Glomerular endothelial cell (primary cell): ENCODE measurements at regions not wholly inside any gene's neighbourhood (a gene's known extent, or its start where the extent isn't known, plus 50 kb on each side); places are given as distances from the start of the nearest gene placed in this dataset.

Experiments
- DNase-seq: peaks from one replicate; pipeline ENCODE4 v3.0.0-alpha.2; 2011; ENCODE audit warnings: low read depth, low spot score; ENCODE audit errors: extremely low read depth

DNA sequence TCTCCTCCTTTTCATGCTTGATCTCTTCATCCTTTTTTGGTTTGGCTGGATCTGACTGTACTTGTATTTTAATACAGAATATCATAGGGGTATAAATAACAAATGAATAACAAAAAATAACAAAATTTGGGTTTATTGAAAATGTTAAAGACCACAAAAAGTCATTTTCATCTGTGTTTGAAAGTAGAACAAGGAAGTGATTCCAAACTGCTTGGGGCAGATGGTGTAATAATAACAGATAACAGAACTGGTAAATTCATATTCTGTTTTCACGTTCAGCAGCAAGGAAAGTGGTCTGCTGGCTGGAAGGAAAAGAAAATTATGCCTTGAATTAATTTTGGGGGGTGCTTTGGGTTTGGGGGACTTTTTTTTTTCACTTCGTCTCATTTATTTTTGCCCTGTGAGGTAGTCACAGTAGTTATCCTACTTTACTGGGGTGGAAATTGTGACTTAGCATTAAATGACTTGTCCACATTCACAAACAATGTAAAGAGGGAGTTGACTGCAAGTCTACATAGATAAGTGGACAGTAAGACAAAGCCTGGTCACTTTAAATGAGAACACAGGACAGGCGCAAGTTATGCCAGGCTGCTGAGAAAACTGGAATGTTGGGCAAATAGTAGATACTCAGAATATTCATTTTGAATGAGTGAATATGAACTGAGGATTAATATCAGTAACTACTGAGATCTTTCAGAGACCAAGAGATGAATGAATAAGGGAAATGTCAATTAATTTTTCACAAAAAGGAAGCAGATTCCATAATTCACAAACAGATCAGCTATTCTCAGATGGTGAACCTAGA is 193.9 kb upstream of the CITED2 start:
- no peak for DNase-seq

DNA sequence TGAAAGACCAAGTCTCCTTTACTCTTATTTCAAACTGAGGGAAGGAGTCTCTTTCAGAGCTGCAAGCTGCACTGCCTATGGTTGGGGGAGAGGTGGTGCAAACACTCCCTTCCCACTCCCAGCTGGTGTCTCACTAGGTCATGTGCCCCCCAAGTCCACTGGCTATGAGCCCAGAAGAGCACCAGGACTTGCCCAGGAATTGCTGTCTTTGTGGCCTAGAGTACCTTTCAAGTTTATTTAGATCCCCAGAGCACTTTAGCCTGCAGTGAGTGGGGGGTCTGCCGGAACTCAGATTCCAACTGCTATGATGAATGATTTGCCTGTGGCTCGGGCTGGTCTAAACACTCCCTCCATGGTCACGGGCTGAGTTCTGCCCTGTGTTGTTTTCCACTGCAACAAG is 192.6 kb upstream of the CITED2 start:
- DNase-seq = no peak

GRCh38 chr6:139565591-139565990 is 191.1 kb upstream of the CITED2 start:
- DNase-seq = no peak

DNA sequence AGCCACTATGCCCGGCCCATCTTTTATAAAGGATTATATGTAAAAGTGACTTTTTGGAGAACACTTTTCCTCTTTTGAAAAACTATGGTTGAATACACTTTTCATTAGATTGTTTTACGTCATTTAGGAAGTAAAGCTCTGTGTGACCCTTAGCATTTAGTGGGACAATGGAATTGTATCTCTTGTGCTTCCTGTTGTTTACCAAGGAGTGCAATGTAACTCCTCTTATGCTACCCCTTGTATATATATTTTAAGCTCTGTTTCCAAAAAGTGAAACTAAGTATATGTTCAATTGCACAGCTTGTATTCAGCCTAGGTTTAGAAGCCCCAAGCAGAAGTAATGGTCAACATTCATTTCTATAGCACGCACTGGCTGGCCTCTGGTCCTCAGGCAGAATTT is 183.1 kb upstream of the CITED2 start:
- no peak for DNase-seq

- DNase-seq = no peak
Measured at GRCh38 chr6:139556532-139556931, 182.1 kb upstream of the CITED2 start.

DNA sequence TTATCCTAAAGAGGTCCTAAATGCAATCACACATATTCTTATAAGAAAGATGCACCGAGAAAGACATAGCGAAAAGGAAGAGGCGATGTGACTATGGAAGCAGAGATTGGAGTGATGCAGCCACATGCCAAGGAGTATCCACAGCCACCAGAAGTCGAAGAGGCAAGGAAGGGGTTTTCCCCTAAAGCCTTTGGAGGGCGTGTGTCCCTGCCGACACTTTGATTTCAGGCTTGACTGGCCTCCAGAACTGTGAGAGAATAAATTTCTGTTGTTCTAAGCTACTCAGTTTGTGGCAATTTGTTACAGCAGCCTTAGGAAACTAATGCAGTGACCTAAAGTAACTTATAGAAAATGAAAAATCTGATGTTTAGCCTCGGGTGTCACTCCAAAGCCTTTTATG is 179.5 kb upstream of the CITED2 start:
- DNase-seq = no peak

- no peak for DNase-seq
Measured at GRCh38 chr6:139551376-139551775, 176.9 kb upstream of the CITED2 start.

DNA sequence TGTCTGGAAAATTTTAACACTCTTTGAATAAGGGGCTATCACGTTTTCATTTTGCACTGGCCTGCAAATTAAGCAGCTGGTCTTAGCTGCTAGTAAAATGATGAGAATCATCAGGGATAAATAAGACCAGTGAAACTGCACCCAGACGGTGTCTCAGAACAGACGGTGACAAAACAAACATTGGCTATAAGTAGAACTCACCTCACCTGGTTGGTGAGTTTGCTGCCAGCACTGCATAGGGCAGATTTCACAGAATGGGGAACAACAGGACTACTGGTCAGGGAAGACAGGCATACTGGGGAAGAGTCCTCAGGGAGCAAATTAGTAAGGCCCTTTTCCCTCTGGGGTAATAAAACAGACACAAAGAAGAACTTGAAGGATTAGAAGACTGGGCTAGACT is 175.9 kb upstream of the CITED2 start:
- DNase-seq = no peak

GRCh38 chr6:139549561-139550070 is 175.2 kb upstream of the CITED2 start:
- no peak for DNase-seq

GRCh38 chr6:139547804-139548203 is 173.4 kb upstream of the CITED2 start:
- no peak for DNase-seq

GRCh38 chr6:139547122-139547776 is 172.8 kb upstream of the CITED2 start:
- no peak for DNase-seq

GRCh38 chr6:139546106-139546472 is 171.6 kb upstream of the CITED2 start:
- no peak for DNase-seq

DNA sequence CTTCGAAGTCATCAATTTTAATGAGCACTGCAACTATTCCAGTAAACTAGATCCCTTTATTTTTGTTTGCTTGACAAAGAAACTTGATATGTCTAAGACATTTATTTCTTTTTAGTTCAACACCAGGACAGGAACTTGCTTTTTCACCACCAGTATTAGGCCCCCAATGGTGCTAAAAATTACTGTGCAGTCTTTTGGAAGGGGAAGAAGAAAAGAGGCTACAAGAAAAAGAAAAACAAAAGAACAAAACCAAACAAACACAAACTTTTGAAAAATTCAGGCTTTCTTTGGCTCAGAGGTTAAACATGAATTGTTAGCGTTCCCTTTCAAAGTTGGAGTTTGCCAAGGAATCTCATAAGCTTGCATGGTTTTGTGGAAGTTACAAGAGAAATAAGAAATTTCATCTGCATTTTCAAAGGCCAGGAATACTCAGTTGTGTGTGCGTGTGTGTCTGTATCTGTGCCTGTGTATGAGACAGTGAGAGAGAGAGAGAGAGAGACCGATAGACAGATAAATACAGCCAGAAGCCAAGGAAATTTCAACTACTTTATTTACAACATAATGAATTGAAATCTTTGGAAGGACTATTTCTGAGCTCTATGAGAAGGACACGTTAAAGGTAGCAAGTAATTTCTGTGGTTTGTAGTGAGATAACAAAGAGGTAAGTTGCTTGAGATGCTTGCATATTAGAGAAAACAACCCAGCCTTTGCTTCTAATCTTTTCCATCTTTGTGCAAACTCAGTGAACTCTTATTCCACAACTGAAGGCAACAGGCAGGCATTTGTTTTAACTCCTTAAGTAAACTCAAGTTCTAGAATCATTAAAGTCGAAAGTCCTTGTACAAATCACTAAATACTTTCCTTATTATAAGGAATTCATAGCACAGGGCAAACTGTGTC is 171.0 kb upstream of the CITED2 start:
- DNase-seq = no peak

- no peak for DNase-seq
Measured at GRCh38 chr6:139544701-139545057, 170.2 kb upstream of the CITED2 start.

- no peak for DNase-seq
Measured at GRCh38 chr6:139542351-139542750, 167.9 kb upstream of the CITED2 start.

DNA sequence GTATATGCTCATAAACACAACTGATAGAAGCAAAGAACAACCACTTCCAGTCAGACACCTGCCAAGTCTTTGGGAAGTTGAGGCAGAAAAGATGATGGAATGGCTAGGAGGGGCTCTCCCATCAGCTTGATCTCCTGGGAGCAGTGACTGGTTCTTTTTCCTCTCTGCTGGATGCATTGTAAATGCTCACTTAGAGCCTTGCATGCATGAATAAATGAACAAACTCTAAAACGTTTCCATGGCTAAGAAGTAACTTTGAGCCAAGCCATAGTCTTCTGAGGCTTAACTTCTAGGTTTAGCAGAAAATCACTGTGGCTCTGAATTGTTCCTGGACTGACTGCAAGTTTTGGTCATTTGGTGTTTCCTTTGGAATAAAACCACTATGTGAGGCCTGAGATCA is 166.4 kb upstream of the CITED2 start:
- DNase-seq = no peak

- no peak for DNase-seq
Measured at GRCh38 chr6:139540276-139540675, 165.8 kb upstream of the CITED2 start.

- no peak for DNase-seq
Measured at GRCh38 chr6:139539852-139540251, 165.4 kb upstream of the CITED2 start.

- peak; percentile 85 for DNase-seq
Measured at GRCh38 chr6:139538366-139538765, 163.9 kb upstream of the CITED2 start.

- DNase-seq = no peak
Measured at GRCh38 chr6:139536751-139537617, 162.5 kb upstream of the CITED2 start.
